A673 (cell line): ENCODE measurements at regions not wholly inside any gene's neighbourhood (a gene's known extent, or its start where the extent isn't known, plus 50 kb on each side); places are given as distances from the start of the nearest gene placed in this dataset.
"Not testable (repeated sequence)": the region's sequence is repeated elsewhere in the genome, so short reads cannot be mapped to it uniquely, and the experiment has no call there.

ENCODE experiments used
- BruUV-seq: library from RNA; stranded (reverse); fragments of 400-500 nt; replicated peaks from 2 replicates; lab custom pipeline; 2021; lab: Mats Ljungman, UMichigan
- CTCF ChIA-PET: fragments of 300-600 bp; sonication (Branson Sonifier 250); formaldehyde crosslinking; loops from one replicate; lab custom pipeline; 2022; ENCODE audit warnings: antibody characterized with exemption; lab: Charles Lee
- POLR2A ChIA-PET: fragments of 300-600 bp; sonication (Branson Sonifier 250); formaldehyde crosslinking; loops from one replicate; lab custom pipeline; 2022; ENCODE audit warnings: antibody characterized with exemption; ENCODE audit not compliant: low non-redundant PET; lab: Charles Lee
- DNase-seq: peaks from one replicate; pipeline ENCODE4 v3.0.0-alpha.2; 2015; ENCODE audit warnings: low spot score
- H3K27ac ChIP-seq: fragments of 200-600 bp; sonication (generic); 2 replicates; pipeline ENCODE4 v1.5.1; 2016; ENCODE audit warnings: mixed run types, low read depth, mild to moderate bottlenecking, mixed read lengths, antibody characterized with exemption, low read length; ENCODE audit not compliant: poor library complexity, severe bottlenecking
- H3K27me3 ChIP-seq: fragments of 200-600 bp; sonication (generic); replicated peaks from 2 replicates; pipeline ENCODE4 v1.6.1; 2017; ENCODE audit warnings: mixed run types, low read depth, mild to moderate bottlenecking, mixed read lengths, antibody characterized with exemption, low read length; ENCODE audit not compliant: insufficient read depth, poor library complexity
- H3K36me3 ChIP-seq: fragments of 200-600 bp; sonication (generic); 2 replicates; pipeline ENCODE4 v1.6.1; 2016; ENCODE audit warnings: mixed run types, mild to moderate bottlenecking, mixed read lengths, antibody characterized with exemption, low read length; ENCODE audit not compliant: insufficient read depth, poor library complexity, severe bottlenecking
- H3K4me1 ChIP-seq: fragments of 200-600 bp; sonication (generic); 2 replicates; pipeline ENCODE4 v1.6.1; 2017; ENCODE audit warnings: mixed run types, mild to moderate bottlenecking, mixed read lengths, antibody characterized with exemption, low read length; ENCODE audit not compliant: insufficient read depth, poor library complexity, severe bottlenecking
- H3K4me3 ChIP-seq: fragments of 200-600 bp; sonication (generic); 2 replicates; pipeline ENCODE4 v1.5.1; 2016; ENCODE audit warnings: low read depth, mixed run types, mild to moderate bottlenecking, mixed read lengths, low read length; ENCODE audit not compliant: poor library complexity, severe bottlenecking
- H3K9me3 ChIP-seq: fragments of 200-600 bp; sonication (generic); 2 replicates; pipeline ENCODE4 v1.6.1; 2016; ENCODE audit warnings: mixed run types, low read depth, mild to moderate bottlenecking, mixed read lengths, antibody characterized with exemption, low read length; ENCODE audit not compliant: poor library complexity, severe bottlenecking
- EZH2 ChIP-seq: fragments of 200-600 bp; sonication (generic); IDR thresholded peaks from 2 replicates; pipeline ENCODE4 v1.6.1; 2017; ENCODE audit warnings: borderline replicate concordance, low read depth, mild to moderate bottlenecking, mixed read lengths, antibody characterized with exemption, low read length; ENCODE audit not compliant: poor library complexity, severe bottlenecking
- intact Hi-C: fragments of 100-400 bp; cut with micrococcal nuclease; formaldehyde crosslinking; loops from one replicate; pipeline ENCODE4 v1.10.0; 2022; ENCODE audit not compliant: unreplicated experiment
- TF ChIP-seq, protein P1 (sequence below): fragments of 300-800, 200-600 bp; sonication (generic); conservative IDR thresholded peaks from 2 replicates; pipeline ENCODE4 v1.5.1; 2017; ENCODE audit warnings: low read depth, mild to moderate bottlenecking, antibody characterized with exemption, low read length, moderate library complexity, mixed read lengths

DNA sequence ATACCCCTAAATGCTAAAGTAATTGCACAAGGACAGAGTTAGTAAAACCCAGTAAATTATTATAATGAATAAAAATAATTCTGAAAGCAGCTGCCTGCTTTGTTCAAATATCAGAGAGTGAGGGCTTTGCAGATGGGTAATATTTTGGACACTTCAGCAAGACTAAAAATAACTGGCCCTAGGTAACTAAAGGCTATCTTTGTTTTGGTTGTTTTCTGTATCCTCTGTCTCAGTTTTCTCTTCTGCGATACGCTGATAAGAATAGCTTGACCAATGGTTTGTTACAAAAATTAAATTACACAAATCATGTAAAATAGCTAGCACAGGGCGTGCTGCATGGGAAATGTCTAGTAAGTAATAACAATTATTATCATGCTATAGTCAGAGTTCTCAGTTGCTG is 204.7 kb downstream of the FGFR2 start:
- CTCF ChIA-PET = no interaction called here
- Histone ChIP-seq H3K4me3 (no peak overlapping the region), H3K27ac (no peak overlapping the region), H3K9me3 (no peaks in the 10 kb centered on the region), H3K27me3 (peaks cover 24% of the 10 kb centered on the region), H3K4me1 (no peaks in the 10 kb centered on the region), H3K36me3 (no peaks in the 10 kb centered on the region)
- no peak for DNase-seq
- TF ChIP-seq, protein P1, sequence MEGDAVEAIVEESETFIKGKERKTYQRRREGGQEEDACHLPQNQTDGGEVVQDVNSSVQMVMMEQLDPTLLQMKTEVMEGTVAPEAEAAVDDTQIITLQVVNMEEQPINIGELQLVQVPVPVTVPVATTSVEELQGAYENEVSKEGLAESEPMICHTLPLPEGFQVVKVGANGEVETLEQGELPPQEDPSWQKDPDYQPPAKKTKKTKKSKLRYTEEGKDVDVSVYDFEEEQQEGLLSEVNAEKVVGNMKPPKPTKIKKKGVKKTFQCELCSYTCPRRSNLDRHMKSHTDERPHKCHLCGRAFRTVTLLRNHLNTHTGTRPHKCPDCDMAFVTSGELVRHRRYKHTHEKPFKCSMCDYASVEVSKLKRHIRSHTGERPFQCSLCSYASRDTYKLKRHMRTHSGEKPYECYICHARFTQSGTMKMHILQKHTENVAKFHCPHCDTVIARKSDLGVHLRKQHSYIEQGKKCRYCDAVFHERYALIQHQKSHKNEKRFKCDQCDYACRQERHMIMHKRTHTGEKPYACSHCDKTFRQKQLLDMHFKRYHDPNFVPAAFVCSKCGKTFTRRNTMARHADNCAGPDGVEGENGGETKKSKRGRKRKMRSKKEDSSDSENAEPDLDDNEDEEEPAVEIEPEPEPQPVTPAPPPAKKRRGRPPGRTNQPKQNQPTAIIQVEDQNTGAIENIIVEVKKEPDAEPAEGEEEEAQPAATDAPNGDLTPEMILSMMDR = no peak
- no peak for TF ChIP-seq EZH2
- intact Hi-C loops = no loop called here
- POLR2A ChIA-PET = interaction anchor here (0.5 kb wide), 1 partner anchor 335 kb away, joined by 6 read pairs; no protein-coding TSS in a partner anchor
- no TSS peak for BruUV-seq

DNA sequence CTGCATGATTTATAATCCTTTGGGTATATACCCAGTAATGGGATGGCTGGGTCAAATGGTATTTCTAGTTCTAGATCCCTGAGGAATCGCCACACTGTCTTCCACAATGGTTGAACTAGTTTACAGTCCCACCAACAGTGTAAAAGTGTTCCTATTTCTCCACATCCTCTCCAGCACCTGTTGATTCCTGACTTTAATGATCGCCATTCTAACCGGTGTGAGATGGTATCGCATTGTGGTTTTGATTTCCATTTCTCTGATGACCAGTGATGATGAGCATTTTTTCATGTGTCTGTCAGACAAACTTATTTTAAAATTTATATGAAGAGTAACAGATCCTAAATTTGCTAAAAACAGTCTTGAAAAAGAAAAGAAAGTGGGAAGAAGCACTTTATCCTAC is 197.7 kb downstream of the FGFR2 start:
- H3K36me3 ChIP-seq, H3K4me3 ChIP-seq, H3K27ac ChIP-seq, H3K9me3 ChIP-seq, POLR2A ChIA-PET, CTCF ChIA-PET, H3K4me1 ChIP-seq, DNase-seq, intact Hi-C loops, H3K27me3 ChIP-seq, BruUV-seq: not testable (repeated sequence)

DNA sequence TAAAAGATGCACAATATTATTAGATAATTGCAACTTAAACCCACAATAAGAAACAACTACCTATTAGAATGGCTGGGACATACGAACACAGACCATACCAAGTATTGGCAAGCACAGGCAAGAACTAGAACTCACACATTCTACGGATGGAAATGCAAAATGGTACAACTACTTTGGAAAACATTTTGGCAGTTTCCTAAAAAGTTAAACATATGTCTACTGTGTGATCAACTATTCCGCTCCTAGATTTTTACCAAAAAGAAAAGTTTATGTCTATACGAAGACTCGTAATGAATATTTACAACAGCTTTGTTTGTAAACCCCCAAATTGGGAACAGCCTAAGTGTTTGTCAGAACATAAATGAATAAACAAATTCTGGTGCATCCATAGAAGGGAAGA is 194.7 kb downstream of the FGFR2 start:
- Histone ChIP-seq H3K9me3 (no peaks in the 10 kb centered on the region), H3K27me3 (peaks cover 6% of the 10 kb centered on the region), H3K27ac (no peak overlapping the region), H3K36me3 (no peaks in the 10 kb centered on the region), H3K4me1 (no peaks in the 10 kb centered on the region), H3K4me3 (no peak overlapping the region)
- intact Hi-C loops = no loop called here
- TF ChIP-seq, protein P1 = no peak
- no peak for TF ChIP-seq EZH2
- POLR2A ChIA-PET = no interaction called here
- no TSS peak for BruUV-seq
- CTCF ChIA-PET = no interaction called here
- no peak for DNase-seq

DNA sequence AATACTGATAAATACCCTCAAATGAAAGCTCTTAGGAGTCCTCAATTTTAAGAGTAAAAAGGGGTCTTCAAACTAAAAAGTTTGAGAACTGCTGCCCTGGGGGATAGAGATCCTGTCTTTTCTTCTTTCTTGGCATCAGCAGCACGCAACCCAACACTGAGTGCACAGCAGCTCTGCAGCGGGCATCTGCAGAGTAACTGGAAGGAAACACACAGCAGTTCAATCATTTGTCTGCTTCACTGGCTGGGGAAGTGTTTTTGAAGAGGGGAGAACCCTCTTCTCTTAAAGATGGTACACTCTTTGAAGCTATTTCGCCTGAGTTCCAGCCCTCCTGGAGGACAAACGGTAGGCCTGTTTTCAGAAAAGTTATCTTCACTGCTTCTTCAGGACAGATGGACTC is 193.6 kb downstream of the FGFR2 start:
- no peak for DNase-seq
- intact Hi-C loops = no loop called here
- Histone ChIP-seq H3K4me1 (no peaks in the 10 kb centered on the region), H3K4me3 (no peak overlapping the region), H3K27me3 (no peaks in the 10 kb centered on the region), H3K36me3 (no peaks in the 10 kb centered on the region), H3K27ac (no peak overlapping the region), H3K9me3 (no peaks in the 10 kb centered on the region)
- BruUV-seq = no TSS peak
- no peak for TF ChIP-seq EZH2
- TF ChIP-seq, protein P1 = no peak
- ChIA-PET POLR2A (interaction anchor here (0.5 kb wide), 1 partner anchor 28 kb away, joined by 4 read pairs; no protein-coding TSS in a partner anchor), CTCF (no interaction called here)
